GM23248 (cell line): ENCODE measurements at regions not wholly inside any gene's neighbourhood (a gene's known extent, or its start where the extent isn't known, plus 50 kb on each side); places are given as distances from the start of the nearest gene placed in this dataset.

Experiments
- EZH2 ChIP-seq: fragments of 200-600 bp; sonication (generic); IDR thresholded peaks from 2 replicates; pipeline ENCODE4 v1.6.1; 2018; ENCODE audit warnings: antibody characterized with exemption, mild to moderate bottlenecking; ENCODE audit not compliant: insufficient read depth, poor library complexity, severe bottlenecking
- EZH2phosphoT487 ChIP-seq: fragments of 200-600 bp; sonication (generic); IDR thresholded peaks from 2 replicates; pipeline ENCODE4 v1.6.1; 2018; ENCODE audit warnings: antibody characterized with exemption, moderate library complexity, mild to moderate bottlenecking, low read depth; ENCODE audit not compliant: insufficient read depth

- no peak for TF ChIP-seq EZH2phosphoT487
- TF ChIP-seq EZH2: no peak
Measured at GRCh38 chr1:96989302-96989701, 267.7 kb downstream of the PTBP2 start.
